ENCODE measurements at regions not wholly inside any gene's neighbourhood (a gene's known extent, or its start where the extent isn't known, plus 50 kb on each side); places are given as distances from the start of the nearest gene placed in this dataset.

GRCh38 chr14:38505221-38505972 is 249.5 kb upstream of the CLEC14A start:
- TF ChIP-seq CTCF (IDR thresholded peaks at IDR 0.05) (no peak), ZFX (IDR thresholded peaks at IDR 0.05; ENCODE audit: borderline replicate concordance) (no peak)

All from 22Rv1 (cell line).